ENCODE measurements at regions not wholly inside any gene's neighbourhood (a gene's known extent, or its start where the extent isn't known, plus 50 kb on each side); places are given as distances from the start of the nearest gene placed in this dataset.

DNA sequence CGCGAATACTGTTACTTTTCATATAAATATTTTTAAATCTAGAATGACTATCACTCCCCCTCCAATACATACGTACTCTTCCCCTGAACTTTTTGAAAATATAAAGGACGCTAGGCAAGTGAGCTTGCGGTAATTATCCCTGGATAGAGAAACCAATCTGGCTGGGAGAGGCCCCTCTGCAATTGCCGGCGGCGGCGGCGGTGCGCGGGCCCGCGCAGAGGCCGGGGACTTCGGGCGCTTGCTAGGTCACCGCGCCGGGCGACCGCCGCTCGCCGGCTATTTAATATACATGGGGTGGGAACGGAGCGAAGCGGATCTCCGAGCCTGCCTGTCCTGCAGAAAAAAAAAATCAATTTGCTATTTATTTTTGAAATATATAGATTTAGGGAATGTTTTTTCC lies 416.3 kb upstream of the ESRRG start:
- no peak overlapping the region for H3K4me3 ChIP-seq (ENCODE audit: low read depth in 1 of 2, low read length in 1 of 2)
- H3K4me1 ChIP-seq (ENCODE audit: control insufficient read depth in 1 of 2, insufficient read depth in 1 of 2, low read depth in 1 of 2, low read length in 1 of 2), result no peaks in the 10 kb centered on the region
- TF ChIP-seq, protein P1, sequence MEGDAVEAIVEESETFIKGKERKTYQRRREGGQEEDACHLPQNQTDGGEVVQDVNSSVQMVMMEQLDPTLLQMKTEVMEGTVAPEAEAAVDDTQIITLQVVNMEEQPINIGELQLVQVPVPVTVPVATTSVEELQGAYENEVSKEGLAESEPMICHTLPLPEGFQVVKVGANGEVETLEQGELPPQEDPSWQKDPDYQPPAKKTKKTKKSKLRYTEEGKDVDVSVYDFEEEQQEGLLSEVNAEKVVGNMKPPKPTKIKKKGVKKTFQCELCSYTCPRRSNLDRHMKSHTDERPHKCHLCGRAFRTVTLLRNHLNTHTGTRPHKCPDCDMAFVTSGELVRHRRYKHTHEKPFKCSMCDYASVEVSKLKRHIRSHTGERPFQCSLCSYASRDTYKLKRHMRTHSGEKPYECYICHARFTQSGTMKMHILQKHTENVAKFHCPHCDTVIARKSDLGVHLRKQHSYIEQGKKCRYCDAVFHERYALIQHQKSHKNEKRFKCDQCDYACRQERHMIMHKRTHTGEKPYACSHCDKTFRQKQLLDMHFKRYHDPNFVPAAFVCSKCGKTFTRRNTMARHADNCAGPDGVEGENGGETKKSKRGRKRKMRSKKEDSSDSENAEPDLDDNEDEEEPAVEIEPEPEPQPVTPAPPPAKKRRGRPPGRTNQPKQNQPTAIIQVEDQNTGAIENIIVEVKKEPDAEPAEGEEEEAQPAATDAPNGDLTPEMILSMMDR (IDR thresholded peaks at IDR 0.05), result no peak
- no peaks in the 10 kb centered on the region for H3K9me3 ChIP-seq
- H3K27ac ChIP-seq, result no peak overlapping the region
- no peaks in the 10 kb centered on the region for H3K36me3 ChIP-seq
- peaks cover 89% of the 10 kb centered on the region for H3K27me3 ChIP-seq

DNA sequence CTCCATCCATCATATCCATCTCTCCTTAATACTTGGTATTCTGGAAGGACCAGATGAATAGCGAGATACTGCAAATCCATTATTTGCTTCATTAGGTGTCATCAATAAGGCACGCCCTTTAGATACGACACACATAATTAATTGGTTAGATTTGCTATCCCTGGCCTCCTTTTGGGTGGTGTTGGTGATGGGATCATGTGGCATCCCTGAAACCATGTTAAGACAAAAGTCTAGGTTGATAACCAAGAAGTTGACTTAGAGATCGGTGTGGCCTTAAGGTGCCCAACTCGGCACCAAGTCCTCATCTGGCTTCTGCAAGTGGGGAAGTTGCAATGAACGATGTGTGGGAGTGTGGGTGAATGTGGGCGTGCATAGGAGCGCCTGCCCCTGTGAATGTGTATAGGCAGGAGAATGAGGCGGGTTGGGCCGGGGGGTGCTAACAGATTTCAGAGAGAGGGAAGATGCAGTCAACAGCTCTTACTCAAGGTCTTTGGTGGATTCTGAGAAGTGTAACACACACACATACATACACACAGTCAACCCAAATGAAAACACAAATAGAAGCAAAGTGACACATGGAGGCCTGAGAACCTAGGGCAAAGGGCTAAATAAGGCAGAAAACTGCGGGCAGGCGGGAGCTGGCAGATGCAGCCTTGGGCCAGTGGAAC lies 415.7 kb upstream of the ESRRG start:
- TF ChIP-seq, protein P1 (IDR thresholded peaks at IDR 0.05), result no peak
- H3K9me3 ChIP-seq, result no peaks in the 10 kb centered on the region
- peaks cover 95% of the 10 kb centered on the region for H3K27me3 ChIP-seq
- H3K4me3 ChIP-seq (ENCODE audit: low read depth in 1 of 2, low read length in 1 of 2), result no peak overlapping the region
- H3K27ac ChIP-seq, result no peak overlapping the region
- no peaks in the 10 kb centered on the region for H3K36me3 ChIP-seq
- no peaks in the 10 kb centered on the region for H3K4me1 ChIP-seq (ENCODE audit: control insufficient read depth in 1 of 2, insufficient read depth in 1 of 2, low read depth in 1 of 2, low read length in 1 of 2)

DNA sequence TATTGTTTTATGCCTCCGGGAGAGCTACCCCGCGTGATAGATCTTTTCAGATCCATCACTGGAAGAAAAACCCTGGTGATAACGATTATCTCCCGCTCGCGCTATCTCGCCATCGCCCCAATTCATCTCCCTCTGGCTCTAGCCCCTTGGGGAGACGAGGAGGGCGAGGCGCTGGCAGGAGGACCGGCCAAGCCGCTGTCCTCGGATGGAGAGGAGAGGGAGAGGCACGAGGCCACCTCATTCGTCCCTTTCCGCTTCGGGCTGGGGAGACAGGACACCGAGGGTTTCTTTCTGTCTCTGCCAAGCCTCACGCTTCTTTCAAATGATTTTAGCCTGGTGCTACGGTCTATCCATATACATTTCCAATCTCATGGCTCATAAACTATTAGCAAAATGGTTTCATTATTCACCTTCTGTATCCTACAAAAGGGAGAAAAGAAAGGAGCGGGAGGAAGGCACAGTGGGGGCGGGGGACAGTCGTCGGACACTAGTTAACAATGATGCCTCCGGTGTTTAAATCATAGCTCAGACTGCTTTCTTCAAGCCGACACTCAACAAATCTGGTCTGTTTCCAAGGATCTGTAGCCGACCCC lies 415.0 kb upstream of the ESRRG start:
- Histone ChIP-seq H3K36me3 (no peaks in the 10 kb centered on the region), H3K27me3 (peaks cover 100% of the 10 kb centered on the region), H3K4me3 (ENCODE audit: low read depth in 1 of 2, low read length in 1 of 2) (no peak overlapping the region), H3K9me3 (no peaks in the 10 kb centered on the region), H3K27ac (no peak overlapping the region), H3K4me1 (ENCODE audit: control insufficient read depth in 1 of 2, insufficient read depth in 1 of 2, low read depth in 1 of 2, low read length in 1 of 2) (no peaks in the 10 kb centered on the region)
- TF ChIP-seq, protein P1 (IDR thresholded peaks at IDR 0.05), result no peak

DNA sequence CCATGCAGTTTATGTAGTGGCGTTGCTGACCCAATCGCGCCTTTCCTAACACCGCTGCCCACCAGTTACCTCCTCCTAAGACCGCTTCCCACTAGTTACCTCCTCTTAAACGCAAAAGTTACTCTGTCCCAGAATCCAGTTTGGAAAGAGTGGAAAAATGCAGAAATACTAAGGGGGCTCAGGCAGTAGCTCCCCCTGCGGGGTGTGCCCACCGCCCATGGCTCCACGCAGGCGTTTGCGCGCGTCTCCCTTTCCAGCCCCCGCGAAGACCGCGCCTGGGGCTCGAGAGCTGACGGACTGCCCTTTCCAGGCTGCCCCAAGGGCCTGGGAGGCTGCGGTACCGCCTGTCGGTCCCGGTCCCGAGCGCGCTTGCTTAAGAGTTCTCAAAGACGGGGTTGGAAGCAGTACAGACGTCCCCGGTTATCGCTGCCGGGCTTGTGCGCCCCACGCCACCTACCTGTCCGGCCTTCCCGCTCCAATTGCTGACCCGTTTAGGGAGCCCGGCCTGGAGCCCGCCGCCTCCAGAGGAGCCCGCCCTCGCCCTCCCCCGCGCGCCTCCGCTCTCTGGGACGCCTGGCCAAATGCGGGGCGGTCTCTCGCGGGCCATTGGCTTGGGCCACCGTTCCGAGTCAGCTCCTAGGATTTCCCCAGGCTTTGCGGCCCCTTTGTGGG lies 414.1 kb upstream of the ESRRG start:
- Histone ChIP-seq H3K27me3 (peaks cover 100% of the 10 kb centered on the region), H3K4me1 (ENCODE audit: control insufficient read depth in 1 of 2, insufficient read depth in 1 of 2, low read depth in 1 of 2, low read length in 1 of 2) (no peaks in the 10 kb centered on the region), H3K27ac (no peak overlapping the region), H3K9me3 (no peaks in the 10 kb centered on the region), H3K36me3 (no peaks in the 10 kb centered on the region), H3K4me3 (ENCODE audit: low read depth in 1 of 2, low read length in 1 of 2) (no peak overlapping the region)
- TF ChIP-seq, protein P1 (IDR thresholded peaks at IDR 0.05), result no peak

DNA sequence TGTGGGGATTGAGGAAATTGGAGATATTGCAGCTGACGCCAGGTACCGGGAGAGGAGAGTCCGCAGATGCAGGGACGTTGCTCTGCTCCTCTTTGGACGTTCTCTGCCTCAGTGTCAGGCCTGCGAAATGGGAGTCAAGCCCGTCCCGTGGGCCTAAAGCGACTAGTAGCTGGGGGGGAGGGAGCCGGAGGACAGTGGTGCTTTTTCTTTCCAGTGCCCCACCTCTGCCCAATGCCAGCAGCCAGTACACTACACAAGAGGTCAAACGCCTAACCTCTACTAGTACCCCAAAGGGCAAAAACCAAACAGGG lies 413.6 kb upstream of the ESRRG start:
- Histone ChIP-seq H3K36me3 (no peaks in the 10 kb centered on the region), H3K27ac (no peak overlapping the region), H3K9me3 (no peaks in the 10 kb centered on the region), H3K4me1 (ENCODE audit: control insufficient read depth in 1 of 2, insufficient read depth in 1 of 2, low read depth in 1 of 2, low read length in 1 of 2) (no peaks in the 10 kb centered on the region), H3K27me3 (peaks cover 100% of the 10 kb centered on the region), H3K4me3 (ENCODE audit: low read depth in 1 of 2, low read length in 1 of 2) (no peak overlapping the region)
- TF ChIP-seq, protein P1 (IDR thresholded peaks at IDR 0.05), result no peak
